Eye (tissue), 1 donor: ENCODE measurements at regions not wholly inside any gene's neighbourhood (a gene's known extent, or its start where the extent isn't known, plus 50 kb on each side); places are given as distances from the start of the nearest gene placed in this dataset.
A peak's percentile ranks its signal among the peaks of the same experiment; 100 is the strongest.
"Not testable (repeated sequence)": the region's sequence is repeated elsewhere in the genome, so short reads cannot be mapped to it uniquely, and the experiment has no call there.

Source experiments
- DNase-seq: peaks from one replicate; pipeline ENCODE4 v3.0.0-alpha.2; 2015

DNA sequence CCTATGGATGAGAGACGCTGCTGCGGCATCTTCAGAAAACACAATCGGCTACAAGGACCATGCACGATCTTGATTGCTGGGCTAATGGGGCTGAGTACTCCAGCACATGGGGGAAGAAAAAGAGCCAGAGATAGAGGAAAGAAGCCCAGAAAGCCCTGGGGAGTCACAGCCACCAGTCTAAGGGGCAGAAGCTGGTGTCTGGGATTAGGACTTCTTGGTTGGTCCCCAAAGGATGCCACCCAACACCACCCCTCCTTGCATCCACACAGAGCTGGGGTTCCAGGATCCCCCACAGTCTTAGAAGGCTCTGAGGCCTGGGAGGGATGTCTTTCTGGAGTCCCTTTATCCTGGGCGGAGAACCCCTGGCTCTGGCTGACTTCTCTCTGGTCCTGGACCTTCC is 98.4 kb upstream of the TARDBP start:
- no peak for DNase-seq

GRCh38 chr1:10915594-10915993 is 96.9 kb upstream of the TARDBP start:
- no peak for DNase-seq

GRCh38 chr1:10916311-10916710 is 96.1 kb upstream of the TARDBP start:
- no peak for DNase-seq

DNA sequence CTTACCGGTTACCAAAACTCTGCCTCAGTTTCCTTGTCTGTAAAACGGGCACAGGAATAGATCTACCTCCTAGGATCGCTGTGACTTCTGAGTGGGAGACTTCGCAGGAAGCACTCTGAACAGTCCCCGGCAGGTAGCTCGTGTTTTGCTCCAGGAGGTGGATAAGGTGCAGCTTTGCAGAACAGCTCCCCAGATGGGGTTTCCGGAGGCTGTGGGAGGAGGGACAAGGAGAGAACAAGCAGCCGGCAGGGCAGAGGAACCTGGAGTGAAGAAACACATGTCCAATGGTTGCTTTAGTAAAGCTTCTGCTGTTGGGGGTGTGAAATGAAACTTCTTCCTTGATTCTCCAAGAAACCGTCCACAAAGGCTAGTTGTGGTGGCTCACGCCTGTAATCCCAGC is 95.5 kb upstream of the TARDBP start:
- DNase-seq: no peak

DNA sequence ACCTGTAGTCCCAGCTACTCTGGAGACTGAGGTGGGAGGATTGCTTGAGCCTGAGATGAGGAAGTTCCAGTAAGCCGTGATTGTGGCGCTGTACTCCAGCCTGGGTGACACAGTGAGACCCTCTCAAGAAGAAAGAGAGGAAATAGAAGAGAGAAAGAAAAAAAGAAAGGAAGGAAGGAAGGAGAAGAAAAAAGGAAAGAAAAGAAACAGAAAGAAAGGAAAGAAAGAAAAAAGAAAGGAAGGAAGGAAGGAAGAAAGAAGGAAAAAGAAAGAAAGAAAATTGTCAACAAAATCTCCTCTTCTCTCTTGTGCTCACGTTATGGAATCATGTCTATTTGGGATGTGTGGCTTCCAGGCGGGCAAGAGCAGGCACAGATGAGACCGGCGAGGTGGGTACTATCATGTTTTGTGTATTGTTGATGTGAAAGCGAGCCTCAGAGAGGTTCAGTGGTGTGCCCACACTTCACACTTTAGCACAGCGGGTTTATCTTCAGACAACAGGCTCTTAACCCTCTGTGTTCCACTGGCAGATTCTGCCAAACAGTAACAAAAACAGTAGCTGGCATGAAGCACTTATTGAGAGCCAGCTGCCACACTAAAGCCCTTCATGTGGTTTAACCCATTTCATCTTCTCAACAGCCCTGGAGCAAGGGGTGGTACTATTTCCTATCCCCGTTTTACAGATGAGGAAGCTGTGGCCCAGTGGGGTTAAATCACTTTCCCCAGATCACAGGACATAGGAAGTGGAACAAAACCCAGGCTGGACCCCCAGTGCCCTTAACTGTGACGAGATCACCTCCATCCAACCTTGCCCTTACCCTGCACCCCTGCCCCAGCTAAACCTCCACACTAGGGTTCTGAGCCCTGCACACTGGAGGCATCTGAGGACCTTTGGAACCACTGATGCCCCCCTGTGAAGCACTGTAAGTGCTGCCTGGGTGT is 94.7 kb upstream of the TARDBP start:
- DNase-seq: no peak

GRCh38 chr1:10918531-10918930 is 93.9 kb upstream of the TARDBP start:
- DNase-seq: no peak

DNA sequence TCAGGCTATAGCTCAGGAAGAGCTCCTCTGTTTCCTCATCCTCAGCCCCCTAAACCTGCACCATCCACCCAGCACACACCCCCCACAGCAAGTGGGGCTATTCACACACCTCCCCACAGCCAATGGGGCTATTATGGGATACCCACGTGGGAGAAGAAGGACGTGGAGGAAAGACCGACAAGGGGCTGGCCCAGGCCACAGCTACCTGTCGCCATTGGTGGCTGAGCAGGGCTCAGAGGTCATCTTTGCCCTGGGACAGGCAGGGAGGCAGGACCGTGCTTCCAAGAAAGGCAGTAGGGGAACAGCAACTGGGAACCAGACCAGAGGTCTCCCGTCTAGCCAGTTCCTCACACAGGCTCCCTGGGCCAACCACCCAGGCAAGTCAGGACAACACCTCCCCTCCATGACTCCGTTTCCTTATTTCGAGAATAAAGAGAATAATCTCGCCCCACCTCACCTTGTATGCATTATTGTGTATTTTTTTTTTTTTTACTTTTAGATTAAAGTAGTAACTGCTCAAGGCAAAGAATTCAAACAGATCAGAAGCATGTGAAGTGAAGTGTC is 92.3 kb upstream of the TARDBP start:
- DNase-seq: no peak

GRCh38 chr1:10922315-10923060 is 90.0 kb upstream of the TARDBP start:
- DNase-seq: not testable (repeated sequence)

DNA sequence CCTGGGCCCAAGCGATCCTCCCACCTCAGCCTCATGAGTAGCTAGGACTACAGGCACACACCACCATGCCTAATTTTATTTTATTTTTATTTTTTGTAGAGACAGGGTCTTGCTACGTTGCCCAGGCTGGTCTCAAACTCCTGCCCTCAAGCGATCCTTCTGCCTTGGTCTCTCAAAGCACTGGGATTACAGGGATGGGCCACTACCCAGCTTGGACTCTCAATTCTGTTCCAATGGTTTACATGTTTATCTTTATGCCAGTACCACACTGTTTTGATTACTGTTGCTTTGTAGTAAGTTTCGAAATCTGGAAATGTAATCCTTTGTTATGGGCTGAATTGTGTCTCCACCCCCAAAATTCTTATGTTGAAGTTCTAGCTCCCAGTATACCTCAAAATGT is 88.4 kb upstream of the TARDBP start:
- no peak for DNase-seq

DNA sequence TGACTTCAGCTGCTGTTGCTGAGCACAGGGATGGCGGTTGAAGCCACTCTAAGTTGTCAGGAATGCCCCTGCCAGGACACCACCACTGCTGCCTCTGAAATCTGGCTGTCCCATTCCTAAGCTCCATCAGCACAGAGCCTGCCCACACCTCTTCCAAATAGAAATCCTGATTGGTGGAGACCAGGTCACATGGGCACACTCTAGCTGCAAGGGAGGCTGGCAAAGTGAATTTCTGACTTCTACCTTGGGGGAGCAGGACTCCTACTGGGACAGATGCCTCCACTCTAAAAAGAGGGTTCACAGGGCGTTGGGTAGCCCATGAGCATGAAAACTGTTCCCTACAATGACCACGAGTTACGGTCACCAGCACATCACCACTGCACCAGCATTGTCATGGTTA is 83.8 kb upstream of the TARDBP start:
- no peak for DNase-seq

- no peak for DNase-seq
Observed at GRCh38 chr1:10932088-10932487, 80.4 kb upstream of the TARDBP start.

- no peak for DNase-seq
Observed at GRCh38 chr1:10934150-10934818, 78.2 kb upstream of the TARDBP start.

GRCh38 chr1:10935246-10935645 is 77.2 kb upstream of the TARDBP start:
- no peak for DNase-seq

DNA sequence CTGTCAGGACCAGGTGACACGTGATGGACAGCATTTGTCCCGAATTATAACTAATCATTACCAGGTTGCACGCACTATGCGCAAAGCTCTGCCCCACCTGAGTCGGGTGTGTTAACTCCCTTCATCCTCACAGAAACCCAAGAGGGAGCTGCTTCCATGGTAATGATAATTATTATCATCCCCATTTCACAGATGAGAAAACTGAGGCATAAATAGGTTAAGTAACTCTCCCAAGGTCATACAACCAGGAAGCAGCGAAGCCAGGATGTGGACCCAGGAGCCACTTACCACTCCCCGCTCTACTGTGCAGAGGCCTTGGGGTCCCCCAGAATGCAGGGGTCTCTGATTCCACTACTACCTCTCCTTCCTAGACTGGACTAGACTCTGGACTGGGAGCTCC is 76.7 kb upstream of the TARDBP start:
- no peak for DNase-seq

- DNase-seq: no peak
Observed at GRCh38 chr1:10936998-10937901, 75.2 kb upstream of the TARDBP start.

GRCh38 chr1:10938741-10939417 is 73.6 kb upstream of the TARDBP start:
- DNase-seq: no peak

GRCh38 chr1:10939654-10940450 is 72.6 kb upstream of the TARDBP start:
- no peak for DNase-seq

DNA sequence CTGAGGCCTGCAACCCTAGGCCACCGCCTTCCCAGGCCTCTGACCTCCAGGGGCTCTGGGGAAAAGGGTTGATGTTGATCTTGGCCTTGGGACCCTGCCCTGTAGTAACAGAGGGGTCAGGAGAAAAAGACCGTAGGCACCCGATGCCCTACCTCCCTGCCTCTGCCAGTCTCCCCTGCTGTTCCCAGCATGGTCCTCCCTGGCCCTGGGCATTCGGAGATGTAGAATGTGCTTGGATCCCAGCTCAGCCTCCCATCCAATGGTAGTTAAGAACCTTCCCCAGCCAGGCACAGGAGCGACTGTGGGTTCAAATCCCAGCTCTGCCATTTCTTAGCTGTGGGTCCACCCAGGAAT is 72.0 kb upstream of the TARDBP start:
- no peak for DNase-seq

DNA sequence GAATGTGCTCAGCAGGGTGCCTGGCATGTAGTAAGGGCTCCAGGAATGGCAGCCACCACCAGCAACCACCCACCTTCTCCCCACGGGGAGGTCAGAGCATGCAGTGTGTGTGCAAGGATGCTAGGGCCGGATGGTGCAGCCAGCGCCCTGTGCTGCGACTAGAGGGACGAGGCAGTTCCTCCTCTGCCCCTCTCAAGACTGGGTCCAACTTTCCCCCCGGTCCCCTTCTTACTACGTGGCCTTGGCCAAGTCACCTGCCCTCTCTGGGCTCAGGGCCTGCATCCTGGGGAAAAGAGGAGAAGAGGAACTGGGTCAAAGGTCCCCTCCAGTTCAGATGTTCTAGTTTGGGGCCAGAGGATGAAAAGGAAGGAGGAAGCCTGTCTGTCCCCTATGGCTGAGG is 71.6 kb upstream of the TARDBP start:
- DNase-seq: no peak

GRCh38 chr1:10941891-10942541 is 70.4 kb upstream of the TARDBP start:
- peak; percentile 91 for DNase-seq
